H9 (cell line): ENCODE measurements at regions not wholly inside any gene's neighbourhood (a gene's known extent, or its start where the extent isn't known, plus 50 kb on each side); places are given as distances from the start of the nearest gene placed in this dataset.
A peak's percentile ranks its signal among the peaks of the same experiment; 100 is the strongest.

ENCODE experiments used
- DNase-seq: peaks from one replicate; pipeline ENCODE4 v3.0.0-alpha.2; 2017
- H2AFZ ChIP-seq: one replicate; pipeline ENCODE4 v1.6.1; 2013; ENCODE audit warnings: mild to moderate bottlenecking, low read length, control low read depth, moderate library complexity
- H2AK5ac ChIP-seq: 2 replicates; pipeline ENCODE4 v1.6.1; 2013; ENCODE audit warnings: low read length, control low read depth, mixed read lengths; ENCODE audit not compliant: insufficient read length
- H2BK120ac ChIP-seq: one replicate; pipeline ENCODE4 v1.6.1; 2013; ENCODE audit warnings: low read depth, mild to moderate bottlenecking, low read length, control low read depth, inconsistent platforms; ENCODE audit not compliant: poor library complexity, severe bottlenecking
- H2BK12ac ChIP-seq: 2 replicates; pipeline ENCODE4 v1.6.1; 2013; ENCODE audit warnings: low read length, control low read depth, mixed read lengths, low read depth; ENCODE audit not compliant: insufficient read length
- H2BK15ac ChIP-seq: 2 replicates; pipeline ENCODE4 v1.6.1; 2013; ENCODE audit warnings: low read depth, low read length, control low read depth
- H2BK20ac ChIP-seq: one replicate; pipeline ENCODE4 v1.6.1; 2013; ENCODE audit warnings: low read depth, mild to moderate bottlenecking, low read length, control low read depth, inconsistent platforms; ENCODE audit not compliant: poor library complexity, severe bottlenecking
- H2BK5ac ChIP-seq: 2 replicates; pipeline ENCODE4 v1.6.1; 2013; ENCODE audit warnings: low read length, control low read depth, mixed read lengths; ENCODE audit not compliant: insufficient read length
- H3K14ac ChIP-seq: 2 replicates; pipeline ENCODE4 v1.6.1; 2013; ENCODE audit warnings: low read length, control low read depth; ENCODE audit not compliant: insufficient read depth
- H3K18ac ChIP-seq: 2 replicates; pipeline ENCODE4 v1.6.1; 2013; ENCODE audit warnings: low read depth, mild to moderate bottlenecking, mixed read lengths, low read length, control low read depth; ENCODE audit not compliant: insufficient read length
- H3K23ac ChIP-seq: 2 replicates; pipeline ENCODE4 v1.6.1; 2013; ENCODE audit warnings: low read length, control low read depth, mixed read lengths, low read depth; ENCODE audit not compliant: insufficient read length
- H3K23me2 ChIP-seq: 2 replicates; pipeline ENCODE4 v1.6.1; 2013; ENCODE audit warnings: low read depth, mild to moderate bottlenecking, mixed read lengths, low read length, control low read depth; ENCODE audit not compliant: insufficient read length, poor library complexity, severe bottlenecking
- H3K27ac ChIP-seq: 2 replicates; pipeline ENCODE4 v1.5.1; 2013; ENCODE audit warnings: low read length, control low read depth, mixed read lengths, low read depth; ENCODE audit not compliant: insufficient read length
- H3K27me3 ChIP-seq: 2 replicates; pipeline ENCODE4 v1.6.1; 2013; ENCODE audit warnings: low read length, control low read depth, inconsistent platforms; ENCODE audit not compliant: insufficient read depth
- H3K4ac ChIP-seq: 2 replicates; pipeline ENCODE4 v1.6.1; 2013; ENCODE audit warnings: low read depth, mild to moderate bottlenecking, control low read depth, inconsistent platforms, low read length, moderate library complexity
- H3K4me1 ChIP-seq: 2 replicates; pipeline ENCODE4 v1.6.1; 2013; ENCODE audit warnings: low read length, control low read depth, inconsistent platforms; ENCODE audit not compliant: insufficient read depth
- H3K4me2 ChIP-seq: 2 replicates; pipeline ENCODE4 v1.6.1; 2013; ENCODE audit warnings: low read length, control low read depth, mixed read lengths; ENCODE audit not compliant: insufficient read length, insufficient read depth
- H3K56ac ChIP-seq: 2 replicates; pipeline ENCODE4 v1.6.1; 2013; ENCODE audit warnings: low read depth, mild to moderate bottlenecking, mixed read lengths, low read length, control low read depth; ENCODE audit not compliant: insufficient read length
- H3K79me1 ChIP-seq: 2 replicates; pipeline ENCODE4 v1.6.1; 2013; ENCODE audit warnings: low read depth, mild to moderate bottlenecking, moderate library complexity, low read length, control low read depth, inconsistent platforms; ENCODE audit not compliant: insufficient read depth, poor library complexity, severe bottlenecking
- H3K79me2 ChIP-seq: 2 replicates; pipeline ENCODE4 v1.6.1; 2013; ENCODE audit warnings: low read length, control low read depth, inconsistent platforms; ENCODE audit not compliant: insufficient read depth
- H3K9ac ChIP-seq: 2 replicates; pipeline ENCODE4 v1.6.1; 2013; ENCODE audit warnings: low read length, control low read depth, mixed read lengths; ENCODE audit not compliant: insufficient read length; ENCODE audit errors: extremely low read depth
- H3K9me3 ChIP-seq: one replicate; pipeline ENCODE4 v1.6.1; 2013; ENCODE audit warnings: low read depth, low read length, inconsistent platforms; ENCODE audit not compliant: control insufficient read depth
- H3T11ph ChIP-seq: one replicate; pipeline ENCODE4 v1.6.1; 2013; ENCODE audit warnings: mild to moderate bottlenecking, low read length, control low read depth, inconsistent platforms
- H4K20me1 ChIP-seq: one replicate; pipeline ENCODE4 v1.6.1; 2013; ENCODE audit not compliant: control insufficient read depth, insufficient read length, insufficient read depth
- H4K5ac ChIP-seq: 2 replicates; pipeline ENCODE4 v1.6.1; 2013; ENCODE audit warnings: low read depth, mild to moderate bottlenecking, mixed read lengths, low read length, control low read depth; ENCODE audit not compliant: insufficient read length
- H4K8ac ChIP-seq: replicated peaks from 2 replicates; pipeline ENCODE4 v1.6.1; 2013; ENCODE audit warnings: low read length, control low read depth, mixed read lengths, low read depth; ENCODE audit not compliant: insufficient read length
- H4K91ac ChIP-seq: 2 replicates; pipeline ENCODE4 v1.6.1; 2013; ENCODE audit warnings: low read depth, mild to moderate bottlenecking, moderate library complexity, mixed read lengths, low read length, control low read depth; ENCODE audit not compliant: insufficient read length
- H3K27ac Mint-ChIP-seq, 3 experiments: 2 replicates in 2 of 3; 3 replicates in 1 of 3; pipeline ENCODE4 v1.8.0; 2020 to 2021; ENCODE audit warnings: mixed read lengths in 3 of 3, mild to moderate bottlenecking in 1 of 3, moderate library complexity in 1 of 3
- H3K27me3 Mint-ChIP-seq: 2 replicates; pipeline ENCODE4 v1.8.0; 2021; ENCODE audit warnings: low read depth, mild to moderate bottlenecking, moderate library complexity, mixed read lengths
- H3K36me3 Mint-ChIP-seq, 3 experiments: 2 replicates in 2 of 3; 3 replicates in 1 of 3; pipeline ENCODE4 v1.8.0; 2020 to 2021; ENCODE audit warnings: low read depth in 3 of 3, mixed read lengths in 3 of 3; ENCODE audit not compliant: insufficient read depth in 1 of 3
- H3K4me1 Mint-ChIP-seq, 2 experiments: 2 replicates each; pipeline ENCODE4 v1.8.0; 2020; ENCODE audit warnings: mixed read lengths in 2 of 2
- H3K4me3 Mint-ChIP-seq, 2 experiments: 2 replicates in 1 of 2; 3 replicates in 1 of 2; pipeline ENCODE4 v1.8.0; 2020 to 2021; ENCODE audit warnings: mild to moderate bottlenecking in 2 of 2, mixed read lengths in 2 of 2, moderate library complexity in 1 of 2
- H3K9me3 Mint-ChIP-seq, 2 experiments: 2 replicates in 1 of 2; 3 replicates in 1 of 2; pipeline ENCODE4 v1.8.0; 2020; ENCODE audit warnings: mild to moderate bottlenecking in 2 of 2, mixed read lengths in 2 of 2, moderate library complexity in 1 of 2
- CTCF ChIP-seq: fragments of 200-600 bp; sonication (generic); conservative IDR thresholded peaks from 3 replicates; pipeline ENCODE4 v1.8.0; 2021; ENCODE audit warnings: antibody characterized with exemption, mild to moderate bottlenecking
- WGBS: extraction: QIAGEN DNeasy Blood & Tissue Kit; methylation state at CpG from one replicate; pipeline ENCODE4 v1.1.7; 2013; ENCODE audit warnings: missing lambda C conversion rate, low lambda C conversion rate, mixed read lengths; ENCODE audit not compliant: insufficient read length; ENCODE audit errors: extremely low coverage; 5-methylcytosine and 5-hydroxymethylcytosine counted together

- H2BK120ac ChIP-seq = no peak overlapping the region
- H3K56ac ChIP-seq = no peak overlapping the region
- H3K18ac ChIP-seq = no peak overlapping the region
- no peak overlapping the region for H2BK12ac ChIP-seq
- H3K27ac ChIP-seq = no peak overlapping the region
- no peak overlapping the region for H4K5ac ChIP-seq
- H3K23ac ChIP-seq = no peak overlapping the region
- no peaks in the 10 kb centered on the region for H3K79me1 ChIP-seq
- H2BK15ac ChIP-seq = no peak overlapping the region
- no peaks in the 10 kb centered on the region for H3K23me2 ChIP-seq
- peak overlapping the region in 1 of 3 experiments; percentile 60; a peak in 1 of 7 replicates for H3K27ac Mint-ChIP-seq
- no peaks in the 10 kb centered on the region for H3K27me3 ChIP-seq
- H3K4me2 ChIP-seq = no peak overlapping the region
- no peak overlapping the region for H3T11ph ChIP-seq
- no peaks in the 10 kb centered on the region for H3K4me1 ChIP-seq
- H3K14ac ChIP-seq = no peak overlapping the region
- H2BK5ac ChIP-seq = no peak overlapping the region
- H3K9ac ChIP-seq = no peak overlapping the region
- H2AK5ac ChIP-seq = no peak overlapping the region
- no peak for DNase-seq
- WGBS = no CpG with 5 or more reads among the region's 11 CpGs
- peaks cover 0 to 1% (median 0%) of the 10 kb centered on the region in 3 experiments; a peak in 1 of 7 replicates for H3K36me3 Mint-ChIP-seq
- TF ChIP-seq CTCF = no peak
- H2AFZ ChIP-seq = no peak overlapping the region
- no peak overlapping the region for H4K91ac ChIP-seq
- H3K4me1 Mint-ChIP-seq = peaks cover 0 to 2% of the 10 kb centered on the region in 2 experiments; a peak in 1 of 4 replicates
- no peak overlapping the region for H2BK20ac ChIP-seq
- H3K27me3 Mint-ChIP-seq = no peaks in the 10 kb centered on the region; the same call in none of the 2 replicates
- H4K20me1 ChIP-seq = no peaks in the 10 kb centered on the region
- H3K79me2 ChIP-seq = no peaks in the 10 kb centered on the region
- no peaks in the 10 kb centered on the region for H3K9me3 ChIP-seq
- no peak overlapping the region for H4K8ac ChIP-seq
- no peak overlapping the region for H3K4me3 Mint-ChIP-seq
- no peak overlapping the region for H3K4ac ChIP-seq
- no peaks in the 10 kb centered on the region for H3K9me3 Mint-ChIP-seq
These were observed 521.8 kb downstream of the NTRK3 start for GRCh38 chr15:87734571-87735373.
